H54 (cell line): ENCODE measurements at regions not wholly inside any gene's neighbourhood (a gene's known extent, or its start where the extent isn't known, plus 50 kb on each side); places are given as distances from the start of the nearest gene placed in this dataset.
"Not testable (repeated sequence)": the region's sequence is repeated elsewhere in the genome, so short reads cannot be mapped to it uniquely, and the experiment has no call there.

Experiments
- DNase-seq: peaks from one replicate; pipeline ENCODE4 v3.0.0; 2011; ENCODE audit warnings: low spot score, mixed read lengths; ENCODE audit not compliant: insufficient read length
- FAIRE-seq: peaks from 3 replicates; lab custom pipeline; 2011; peaks lifted over from hg19 to GRCh38; lab: Jason Lieb, UNC
- POLR2A ChIP-seq: IDR thresholded peaks from 2 replicates; pipeline ENCODE4 v1.6.1; 2011; ENCODE audit warnings: low read depth, mild to moderate bottlenecking, low read length

DNA sequence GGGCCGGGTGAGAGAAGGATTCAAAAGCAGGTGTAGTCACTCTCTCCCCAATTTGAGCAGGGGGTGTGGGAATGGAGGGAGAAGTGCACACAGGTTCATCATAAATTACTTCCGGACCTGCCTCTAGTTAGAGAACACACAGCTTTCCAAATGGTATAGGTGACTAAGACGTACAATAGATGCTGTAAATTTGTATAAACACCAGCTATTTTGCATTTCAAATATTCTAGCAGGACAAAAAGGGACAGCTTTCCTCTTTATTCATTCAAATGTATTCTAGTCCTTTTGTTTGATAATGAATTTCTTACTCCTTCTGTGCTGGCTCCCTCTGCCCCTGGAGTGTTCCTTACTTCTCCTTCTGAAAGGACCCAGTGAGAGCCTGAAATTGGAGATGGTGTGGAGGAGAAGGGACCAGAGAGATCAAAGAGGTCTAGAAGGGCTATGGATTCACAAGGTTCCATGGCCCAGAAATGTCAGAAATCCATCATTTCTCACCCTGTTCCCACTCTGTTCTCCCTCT is 53.2 kb upstream of the SH3BP4 start:
- DNase-seq (no peak), FAIRE-seq (no peak)

DNA sequence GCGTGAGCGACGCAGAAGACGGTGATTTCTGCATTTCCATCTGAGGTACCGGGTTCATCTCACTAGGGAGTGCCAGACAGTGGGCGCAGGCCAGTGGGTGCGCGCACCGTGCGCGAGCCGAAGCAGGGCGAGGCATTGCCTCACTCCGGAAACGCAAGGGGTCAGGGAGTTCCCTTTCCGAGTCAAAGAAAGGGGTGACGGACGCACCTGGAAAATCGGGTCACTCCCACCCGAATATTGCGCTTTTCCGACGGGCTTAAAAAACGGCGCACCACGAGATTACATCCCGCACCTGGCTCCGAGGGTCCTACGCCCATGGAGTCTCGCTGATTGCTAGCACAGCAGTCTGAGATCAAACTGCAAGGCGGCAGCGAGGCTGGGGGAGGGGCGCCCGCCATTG is 63.4 kb upstream of the SH3BP4 start:
- not testable (repeated sequence) for DNase-seq, FAIRE-seq

More for the DNA sequence above, 53.2 kb upstream of the SH3BP4 start:
- no peak for TF ChIP-seq POLR2A

DNA sequence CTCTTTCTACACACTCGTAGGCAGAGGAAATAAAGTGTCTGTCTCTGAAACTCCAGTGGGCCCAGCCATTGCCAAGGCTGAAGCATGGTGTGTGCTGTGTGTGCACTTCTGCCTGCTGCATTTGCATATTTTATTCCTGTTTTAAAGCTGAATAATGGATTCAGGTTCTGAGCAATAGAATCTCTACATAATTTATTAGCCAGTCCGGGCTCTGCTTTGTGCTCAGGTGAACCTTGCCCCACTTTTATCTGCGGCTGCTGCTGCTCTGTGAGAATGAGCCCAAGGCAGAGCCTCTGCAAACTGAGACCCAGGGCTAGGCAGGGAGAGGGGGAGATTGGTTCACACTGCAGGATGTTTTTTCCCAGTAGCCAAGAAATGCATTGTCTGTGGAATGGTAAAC is 64.6 kb upstream of the SH3BP4 start:
- no peak for TF ChIP-seq POLR2A
- DNase-seq (no peak), FAIRE-seq (no peak)

DNA sequence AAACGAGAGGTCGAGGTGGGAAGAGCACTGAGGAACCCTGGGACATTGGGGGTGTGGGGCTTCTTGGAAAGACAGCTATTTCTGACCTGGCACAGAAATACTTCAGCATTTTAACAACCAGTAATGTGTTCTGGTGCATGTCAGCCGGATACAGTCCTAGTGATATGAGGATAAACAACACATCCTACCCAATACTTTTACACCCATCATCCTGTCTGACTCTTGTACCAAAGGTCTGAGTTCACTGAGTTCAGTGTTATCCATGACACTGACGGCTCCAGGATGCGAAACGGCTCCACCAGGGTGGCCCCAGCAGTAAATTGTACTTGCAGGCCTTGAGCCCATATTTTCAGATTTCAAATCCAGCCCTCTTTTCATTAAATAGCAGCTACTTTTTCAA is 65.9 kb upstream of the SH3BP4 start:
- no peak for TF ChIP-seq POLR2A
- DNase-seq (no peak), FAIRE-seq (no peak)

DNA sequence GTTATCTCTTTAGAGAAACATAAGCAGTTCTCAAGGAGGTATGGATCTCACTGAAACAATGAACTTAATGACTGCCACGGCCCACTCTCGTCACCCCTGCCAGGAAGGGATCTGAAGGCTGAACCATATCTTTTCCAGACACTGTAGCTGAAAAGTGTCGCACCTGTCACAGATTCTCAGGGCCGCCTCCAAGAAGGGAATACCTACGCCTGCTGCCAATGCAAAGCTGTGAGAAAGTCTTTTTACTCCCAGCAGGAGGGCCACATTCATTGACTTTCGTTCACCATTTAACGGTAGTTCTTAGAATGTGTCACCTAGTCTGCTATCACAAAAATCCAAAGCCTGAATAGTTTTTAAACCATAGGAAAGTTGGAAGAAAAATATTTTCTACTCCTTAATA is 66.7 kb upstream of the SH3BP4 start:
- TF ChIP-seq POLR2A: no peak
- FAIRE-seq: no peak
- no peak for DNase-seq

DNA sequence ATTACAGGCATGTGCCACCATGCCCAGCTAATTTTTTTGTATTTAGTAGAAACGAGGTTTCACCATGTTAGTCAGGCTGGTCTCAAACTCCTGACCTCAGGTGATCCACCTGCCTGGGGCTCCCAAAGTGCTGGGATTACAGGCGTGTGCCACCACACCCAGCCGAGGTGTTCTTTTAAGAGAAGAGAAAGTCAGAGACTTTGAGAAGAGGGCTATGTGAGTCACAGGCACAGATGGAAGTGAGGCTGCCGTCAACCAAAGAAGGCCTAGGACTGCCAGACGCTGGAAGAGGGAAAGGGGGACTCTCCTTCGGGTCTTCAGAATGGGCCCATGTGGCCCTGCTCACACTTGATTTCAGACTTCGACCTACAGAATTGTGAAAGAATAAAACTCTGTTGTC is 67.2 kb upstream of the SH3BP4 start:
- FAIRE-seq (no peak), DNase-seq (no peak)
- no peak for TF ChIP-seq POLR2A

DNA sequence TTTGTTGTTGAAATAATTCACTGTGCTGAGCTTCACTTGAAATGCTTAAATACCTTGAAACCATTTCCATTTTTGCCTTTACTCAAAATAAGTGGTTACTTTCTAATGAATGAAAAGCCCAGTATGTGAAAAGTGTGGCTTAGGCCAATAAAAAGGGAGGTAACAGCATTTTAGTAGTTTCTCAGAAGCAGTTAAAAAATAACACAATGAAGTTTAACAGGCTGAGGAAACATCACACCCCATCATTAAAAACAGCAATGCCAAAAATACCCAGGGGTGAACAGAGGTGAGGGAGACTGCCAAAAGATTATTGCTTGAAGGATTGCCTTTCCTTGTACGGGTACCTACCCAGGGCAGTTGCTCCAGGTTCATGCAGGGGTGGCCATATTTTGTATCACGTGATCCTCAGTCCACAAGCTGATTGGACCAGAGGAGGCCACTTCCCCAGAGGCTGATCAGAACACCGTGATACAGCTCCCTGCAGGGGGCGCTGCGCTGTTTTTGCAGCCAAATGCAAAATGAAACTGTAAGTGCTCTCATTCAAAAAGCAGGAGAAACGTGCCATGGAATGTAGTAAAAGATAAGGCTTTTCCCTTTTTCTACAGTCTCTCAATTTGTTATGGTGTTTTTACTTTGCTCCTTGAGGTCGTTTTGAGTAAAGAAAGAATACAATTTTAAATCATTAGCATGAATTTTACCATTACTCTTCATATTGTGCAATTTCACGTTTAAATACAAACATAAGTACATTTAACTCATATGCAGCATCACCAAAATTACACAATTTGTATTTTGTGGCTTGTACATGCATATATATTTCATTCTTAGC is 70.2 kb upstream of the SH3BP4 start:
- FAIRE-seq: peak; percentile 97
- TF ChIP-seq POLR2A: no peak
- peak; percentile 88 for DNase-seq

DNA sequence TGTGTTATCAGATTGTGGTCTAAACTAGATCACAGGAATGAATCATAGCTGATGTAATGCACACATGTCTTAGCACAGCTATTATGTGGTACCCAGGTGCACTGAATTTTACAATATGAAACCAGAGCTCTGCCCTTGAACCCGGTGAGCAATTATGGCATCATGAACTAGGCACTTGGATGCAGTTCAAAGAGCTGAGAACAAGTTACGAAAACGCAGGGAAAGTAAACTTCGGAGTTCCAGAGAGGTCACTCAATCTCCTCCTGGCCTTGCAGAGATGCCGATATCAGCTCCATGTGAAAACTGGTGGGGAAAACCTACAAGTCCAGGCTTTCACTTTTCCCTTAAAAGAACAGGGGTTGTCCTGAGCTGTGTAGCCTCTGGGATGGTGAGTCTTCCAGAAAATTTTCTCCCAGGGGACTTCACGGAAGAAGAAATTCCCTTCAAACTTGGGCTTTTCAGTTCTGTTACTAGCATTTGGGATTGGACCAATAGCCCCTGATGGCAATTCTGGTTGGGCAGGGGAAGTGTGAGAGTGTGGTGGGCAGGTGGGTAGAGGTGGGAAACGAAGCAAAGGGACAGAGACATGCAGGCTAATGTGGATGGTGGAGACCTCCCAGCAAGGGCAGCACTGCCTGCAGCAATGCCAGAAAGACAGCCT is 71.1 kb upstream of the SH3BP4 start:
- peak; percentile 98 for FAIRE-seq
- DNase-seq: peak; percentile 38
- TF ChIP-seq POLR2A: no peak

DNA sequence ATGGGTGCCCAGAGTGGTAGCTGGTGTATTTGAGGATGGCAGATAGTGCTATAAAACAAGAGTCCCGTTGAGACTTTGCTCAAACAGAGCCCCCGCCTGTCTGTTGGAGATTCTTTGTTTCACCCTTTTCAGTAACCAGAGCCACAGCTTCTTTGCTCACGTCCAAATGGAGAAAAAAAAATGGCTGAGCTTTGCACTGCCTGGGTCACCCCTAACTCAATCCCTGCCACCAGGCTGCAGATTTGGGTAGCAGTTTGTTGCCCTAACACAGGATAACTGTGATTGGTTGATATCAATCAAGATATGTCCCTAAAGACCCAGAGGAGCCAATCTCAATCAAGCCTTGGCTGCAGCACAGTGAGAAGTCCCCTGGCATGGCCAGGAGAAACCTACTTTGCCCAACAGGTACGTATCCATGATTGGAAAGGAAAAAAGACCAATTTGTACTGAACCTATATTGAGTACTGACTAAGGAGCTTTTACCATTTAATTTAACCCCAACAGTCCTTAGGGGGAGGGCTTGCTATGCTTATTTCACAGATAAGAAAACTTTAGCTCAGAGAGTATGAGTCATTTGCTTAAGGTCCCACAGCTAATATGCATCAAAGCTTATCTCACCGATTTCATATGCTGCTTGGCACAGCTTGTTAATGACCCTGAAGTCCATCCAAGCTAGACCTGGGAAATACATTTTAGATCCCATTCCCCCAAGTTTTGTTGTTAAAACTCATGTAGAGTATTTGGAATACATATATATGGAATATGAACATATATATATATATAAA is 72.0 kb upstream of the SH3BP4 start:
- peak; percentile 43 for FAIRE-seq
- no peak for TF ChIP-seq POLR2A
- DNase-seq: no peak

DNA sequence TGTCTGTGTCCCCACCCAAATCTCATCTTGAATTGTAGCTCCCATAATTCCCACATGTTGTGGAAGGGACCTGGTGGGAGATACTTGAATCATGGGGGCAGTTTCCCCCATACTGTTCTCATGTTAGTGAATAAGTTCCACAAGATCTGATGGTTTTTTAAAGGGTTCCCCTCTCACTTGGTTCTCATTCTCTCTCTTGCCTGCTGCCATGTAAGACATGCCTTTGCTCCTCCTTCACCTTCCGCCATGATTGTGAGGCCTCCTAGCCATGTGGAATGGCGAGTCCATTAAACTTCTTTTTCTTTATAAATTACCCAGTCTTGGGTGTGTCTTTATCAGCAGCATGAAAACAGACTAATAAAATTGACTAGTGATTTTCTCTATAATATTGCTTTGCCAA is 75.2 kb upstream of the SH3BP4 start:
- DNase-seq, FAIRE-seq: not testable (repeated sequence)

DNA sequence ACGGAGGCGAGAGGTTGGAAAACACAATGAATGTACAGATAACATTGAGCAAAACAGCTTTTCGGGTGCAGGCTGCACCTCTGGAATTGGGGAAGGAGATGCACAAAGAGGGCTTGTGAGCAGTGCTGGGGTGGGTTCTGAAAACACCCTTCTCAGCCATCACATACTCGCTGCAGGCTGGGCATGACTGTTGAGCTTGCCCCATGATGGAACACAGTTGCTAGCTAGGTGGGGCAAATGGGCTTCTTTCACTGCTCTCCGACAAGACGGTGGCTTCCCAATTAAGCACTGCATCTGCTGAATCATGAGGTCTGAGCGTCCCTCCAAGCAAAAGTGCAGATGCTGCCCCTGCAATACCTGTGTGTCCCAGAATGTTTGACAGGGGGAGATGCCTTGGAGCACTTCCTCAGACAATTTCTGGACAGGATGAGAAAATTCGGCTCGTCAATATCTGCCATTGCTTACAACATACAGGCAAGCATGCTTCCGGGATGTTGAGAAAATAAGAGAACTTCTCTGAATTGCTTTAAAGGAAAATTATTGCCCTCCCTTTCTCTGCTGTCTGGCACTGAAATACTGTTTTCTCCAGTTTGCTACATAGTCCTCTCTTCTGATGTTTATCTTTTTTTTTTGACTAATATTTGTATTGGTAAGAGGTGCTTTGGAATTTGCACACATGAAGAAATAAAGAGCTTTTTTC is 77.3 kb upstream of the SH3BP4 start:
- FAIRE-seq: no peak

DNA sequence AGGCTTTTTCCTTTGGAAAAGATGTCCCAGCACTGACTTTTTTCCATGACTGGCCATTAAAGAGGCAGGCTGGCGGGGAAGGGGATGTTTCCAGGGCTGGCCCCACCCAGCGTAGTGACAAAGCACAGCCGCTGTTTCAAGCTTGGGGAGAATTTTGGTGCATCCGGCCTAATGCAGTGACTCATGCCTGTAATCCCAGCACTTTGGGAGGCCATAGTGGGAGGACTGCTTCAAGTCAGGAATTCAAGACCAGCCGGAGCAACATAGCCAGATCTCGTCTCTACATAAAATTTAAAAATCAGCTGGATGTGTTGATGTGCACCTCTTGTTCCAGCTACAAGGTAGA is 78.0 kb upstream of the SH3BP4 start:
- FAIRE-seq (peak; percentile 23), DNase-seq (no peak)
- no peak for TF ChIP-seq POLR2A

More for the DNA sequence above, 77.3 kb upstream of the SH3BP4 start:
- no peak for TF ChIP-seq POLR2A
- DNase-seq: no peak

DNA sequence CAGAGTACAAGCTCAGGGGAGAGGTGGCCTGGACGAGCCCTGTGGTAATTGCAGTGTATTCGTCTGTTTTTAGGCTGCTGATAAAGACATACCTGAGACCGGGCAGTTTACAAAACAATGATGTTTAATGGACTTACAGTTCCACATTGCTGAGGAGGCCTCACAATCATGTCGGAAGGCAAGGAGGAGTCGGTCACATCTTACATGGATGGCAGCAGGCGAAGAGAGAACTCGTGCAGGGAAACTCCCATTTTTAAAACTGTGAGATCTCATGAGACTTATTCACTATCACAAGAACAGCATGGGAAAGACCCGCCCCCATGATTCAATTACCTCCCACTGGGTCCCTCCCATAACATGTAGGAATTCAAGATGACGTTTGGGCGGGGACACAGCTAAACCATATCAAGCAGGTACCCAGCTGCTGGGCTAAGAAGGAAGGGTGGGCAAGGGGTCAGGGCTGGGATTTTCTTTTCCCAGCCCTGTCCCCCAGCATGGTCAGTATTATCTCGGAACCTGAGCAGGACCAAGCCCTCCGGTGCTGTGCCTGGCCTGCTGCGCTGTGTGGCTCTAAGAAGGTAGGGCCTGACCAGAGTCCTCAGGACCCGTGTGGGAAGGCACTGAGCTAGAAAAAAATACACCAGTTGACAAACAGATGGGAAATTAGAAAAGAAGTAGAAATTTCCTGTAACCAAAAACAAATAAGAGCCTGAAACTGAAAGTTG is 78.6 kb upstream of the SH3BP4 start:
- FAIRE-seq: no peak
- no peak for TF ChIP-seq POLR2A
- no peak for DNase-seq

DNA sequence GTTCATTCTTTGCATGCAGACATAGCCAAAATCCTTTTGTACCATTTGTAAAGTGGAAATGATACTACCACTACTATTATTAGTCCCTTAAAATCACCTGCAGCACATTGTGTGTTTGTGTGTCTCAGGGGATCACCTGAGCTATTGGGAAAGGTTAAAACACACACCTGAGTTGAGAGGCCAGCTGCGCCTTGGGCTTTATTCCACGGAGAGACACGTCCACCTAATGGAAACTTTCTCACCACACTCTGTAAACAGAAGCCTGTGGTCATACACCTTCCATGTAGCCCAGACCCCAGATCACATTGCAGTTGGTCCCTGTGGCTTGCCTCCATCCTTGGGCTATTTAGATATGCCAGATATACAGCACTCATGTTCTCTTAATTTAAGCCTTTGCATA is 81.8 kb upstream of the SH3BP4 start:
- no peak for DNase-seq
- FAIRE-seq: no peak
- TF ChIP-seq POLR2A: no peak
